A673 (cell line): ENCODE measurements at regions not wholly inside any gene's neighbourhood (a gene's known extent, or its start where the extent isn't known, plus 50 kb on each side); places are given as distances from the start of the nearest gene placed in this dataset.
"Not testable (repeated sequence)": the region's sequence is repeated elsewhere in the genome, so short reads cannot be mapped to it uniquely, and the experiment has no call there.

Experiments used
- CTCF ChIP-seq: fragments of 300-800, 200-600 bp; sonication (generic); conservative IDR thresholded peaks from 2 replicates; pipeline ENCODE4 v1.5.1; 2017; ENCODE audit warnings: low read depth, mild to moderate bottlenecking, antibody characterized with exemption, low read length, moderate library complexity, mixed read lengths
- EZH2 ChIP-seq: fragments of 200-600 bp; sonication (generic); IDR thresholded peaks from 2 replicates; pipeline ENCODE4 v1.6.1; 2017; ENCODE audit warnings: borderline replicate concordance, low read depth, mild to moderate bottlenecking, mixed read lengths, antibody characterized with exemption, low read length; ENCODE audit not compliant: poor library complexity, severe bottlenecking

GRCh38 chr2:87614829-87615434 lies 133.0 kb upstream of the PLGLB2 start:
- not testable (repeated sequence) for TF ChIP-seq CTCF, EZH2
